HG03439 (cell line): ENCODE measurements at regions not wholly inside any gene's neighbourhood (a gene's known extent, or its start where the extent isn't known, plus 50 kb on each side); places are given as distances from the start of the nearest gene placed in this dataset.

Source experiments
- ATAC-seq: cut with Tn5 transposase; IDR thresholded peaks from one replicate; pipeline ENCODE4 v1.9.1; 2021; ENCODE audit warnings: mild to moderate bottlenecking, moderate library complexity; ENCODE audit not compliant: unreplicated experiment

- no peak for ATAC-seq
These were observed 266.5 kb downstream of the HRH4 start for GRCh38 chr18:24726727-24727492.

GRCh38 chr18:24727685-24728084 is 267.2 kb downstream of the HRH4 start:
- ATAC-seq: no peak

GRCh38 chr18:24731158-24731557 is 270.7 kb downstream of the HRH4 start:
- ATAC-seq: no peak

- ATAC-seq: no peak
These were observed 271.5 kb downstream of the HRH4 start for GRCh38 chr18:24731981-24732380.

- ATAC-seq: no peak
These were observed 273.6 kb downstream of the HRH4 start for GRCh38 chr18:24734058-24734457.

- no peak for ATAC-seq
These were observed 275.3 kb downstream of the HRH4 start for GRCh38 chr18:24735624-24736231.

GRCh38 chr18:24736662-24737330 is 276.4 kb downstream of the HRH4 start:
- ATAC-seq: no peak

- ATAC-seq: no peak
These were observed 280.4 kb downstream of the HRH4 start for GRCh38 chr18:24740829-24741228.

GRCh38 chr18:24741321-24741720 is 280.9 kb downstream of the HRH4 start:
- ATAC-seq: no peak

- no peak for ATAC-seq
These were observed 281.7 kb downstream of the HRH4 start for GRCh38 chr18:24741965-24742724.

GRCh38 chr18:24754583-24755253 is 294.3 kb downstream of the HRH4 start:
- no peak for ATAC-seq

- ATAC-seq: no peak
These were observed 295.9 kb downstream of the HRH4 start for GRCh38 chr18:24756385-24756784.

- ATAC-seq: no peak
These were observed 296.7 kb downstream of the HRH4 start for GRCh38 chr18:24757134-24757533.

- no peak for ATAC-seq
These were observed 301.3 kb downstream of the HRH4 start for GRCh38 chr18:24761765-24762164.

GRCh38 chr18:24762511-24762910 is 302.1 kb downstream of the HRH4 start:
- no peak for ATAC-seq

- no peak for ATAC-seq
These were observed 303.5 kb downstream of the HRH4 start for GRCh38 chr18:24763765-24764513.

- ATAC-seq: no peak
These were observed 304.3 kb downstream of the HRH4 start for GRCh38 chr18:24764766-24765165.

GRCh38 chr18:24766376-24766775 is 305.9 kb downstream of the HRH4 start:
- no peak for ATAC-seq

- ATAC-seq: no peak
These were observed 310.0 kb downstream of the HRH4 start for GRCh38 chr18:24770311-24771024.
